ENCODE measurements at regions not wholly inside any gene's neighbourhood (a gene's known extent, or its start where the extent isn't known, plus 50 kb on each side); places are given as distances from the start of the nearest gene placed in this dataset.

GRCh38 chr3:168925568-168925967 lies 737.9 kb downstream of the MECOM start:
- TF ChIP-seq RAD21 (CRISPR knock-in tag; IDR thresholded peaks at IDR 0.05) (no peak), TFE3 (CRISPR knock-in tag; IDR thresholded peaks at IDR 0.05) (no peak), ETS1 (CRISPR knock-in tag; IDR thresholded peaks at IDR 0.05) (no peak), ZNF142 (CRISPR knock-in tag; IDR thresholded peaks at IDR 0.05) (no peak), ZNF430 (CRISPR knock-in tag; IDR thresholded peaks at IDR 0.05) (no peak)
